ENCODE measurements at regions not wholly inside any gene's neighbourhood (a gene's known extent, or its start where the extent isn't known, plus 50 kb on each side); places are given as distances from the start of the nearest gene placed in this dataset.

- Histone ChIP-seq H3K27ac (ENCODE audit: insufficient read depth, low read depth, low read length, poor library complexity, severe bottlenecking) (no peak overlapping the region), H3K27me3 (ENCODE audit: control insufficient read depth, insufficient read depth, low read length, poor library complexity, severe bottlenecking) (no peaks in the 10 kb centered on the region)
- WGBS, 2 experiments, result 100% methylated on average over 1 of the region's 1 CpG; no CpG with 5 or more reads in 1 of the 2 experiments
Observed at GRCh38 chr13:87453244-87453643, 217.9 kb upstream of the SLITRK5 start.

GRCh38 chr13:87459419-87459818, 211.8 kb upstream of the SLITRK5 start:
- H3K27ac ChIP-seq (ENCODE audit: insufficient read depth, low read depth, low read length, poor library complexity, severe bottlenecking), result no peak overlapping the region
- no peaks in the 10 kb centered on the region for H3K4me1 ChIP-seq (ENCODE audit: control insufficient read depth, insufficient read depth, low read length)
- WGBS, 2 experiments, result 75 to 83% methylated on average over 1 of the region's 1 CpG
- H3K4me3 ChIP-seq (ENCODE audit: insufficient read depth, low read depth, low read length), result no peak overlapping the region
- no peaks in the 10 kb centered on the region for H3K27me3 ChIP-seq (ENCODE audit: control insufficient read depth, insufficient read depth, low read length, poor library complexity, severe bottlenecking)
- no peaks in the 10 kb centered on the region for H3K36me3 ChIP-seq (ENCODE audit: control insufficient read depth, insufficient read depth, low read length)
- H3K9me3 ChIP-seq (ENCODE audit: control insufficient read depth, low read length), result no peaks in the 10 kb centered on the region

More at GRCh38 chr13:87453244-87453643, 217.9 kb upstream of the SLITRK5 start:
- Histone ChIP-seq H3K4me3 (ENCODE audit: insufficient read depth, low read depth, low read length) (no peak overlapping the region), H3K36me3 (ENCODE audit: control insufficient read depth, insufficient read depth, low read length) (no peaks in the 10 kb centered on the region), H3K9me3 (ENCODE audit: control insufficient read depth, low read length) (no peaks in the 10 kb centered on the region), H3K4me1 (ENCODE audit: control insufficient read depth, insufficient read depth, low read length) (no peaks in the 10 kb centered on the region)

GRCh38 chr13:87497426-87497825, 173.7 kb upstream of the SLITRK5 start:
- H3K4me1 ChIP-seq (ENCODE audit: control insufficient read depth, insufficient read depth, low read length), result no peaks in the 10 kb centered on the region
- H3K36me3 ChIP-seq (ENCODE audit: control insufficient read depth, insufficient read depth, low read length), result no peaks in the 10 kb centered on the region
- 81 to 90% methylated on average over 2 of the region's 2 CpGs for WGBS, 2 experiments
- no peaks in the 10 kb centered on the region for H3K27me3 ChIP-seq (ENCODE audit: control insufficient read depth, insufficient read depth, low read length, poor library complexity, severe bottlenecking)
- H3K4me3 ChIP-seq (ENCODE audit: insufficient read depth, low read depth, low read length), result no peak overlapping the region
- no peak overlapping the region for H3K27ac ChIP-seq (ENCODE audit: insufficient read depth, low read depth, low read length, poor library complexity, severe bottlenecking)
- H3K9me3 ChIP-seq (ENCODE audit: control insufficient read depth, low read length), result no peaks in the 10 kb centered on the region

GRCh38 chr13:87498681-87499080, 172.5 kb upstream of the SLITRK5 start:
- Histone ChIP-seq H3K36me3 (ENCODE audit: control insufficient read depth, insufficient read depth, low read length) (no peaks in the 10 kb centered on the region), H3K27ac (ENCODE audit: insufficient read depth, low read depth, low read length, poor library complexity, severe bottlenecking) (no peak overlapping the region), H3K4me3 (ENCODE audit: insufficient read depth, low read depth, low read length) (no peak overlapping the region), H3K4me1 (ENCODE audit: control insufficient read depth, insufficient read depth, low read length) (no peaks in the 10 kb centered on the region), H3K9me3 (ENCODE audit: control insufficient read depth, low read length) (no peaks in the 10 kb centered on the region), H3K27me3 (ENCODE audit: control insufficient read depth, insufficient read depth, low read length, poor library complexity, severe bottlenecking) (no peaks in the 10 kb centered on the region)
- 43 to 58% methylated on average over 1 of the region's 2 CpGs for WGBS, 2 experiments

GRCh38 chr13:87524775-87525174, 146.4 kb upstream of the SLITRK5 start:
- Histone ChIP-seq H3K9me3 (ENCODE audit: control insufficient read depth, low read length) (no peaks in the 10 kb centered on the region), H3K27me3 (ENCODE audit: control insufficient read depth, insufficient read depth, low read length, poor library complexity, severe bottlenecking) (no peaks in the 10 kb centered on the region), H3K4me3 (ENCODE audit: insufficient read depth, low read depth, low read length) (no peak overlapping the region), H3K36me3 (ENCODE audit: control insufficient read depth, insufficient read depth, low read length) (no peaks in the 10 kb centered on the region), H3K27ac (ENCODE audit: insufficient read depth, low read depth, low read length, poor library complexity, severe bottlenecking) (no peak overlapping the region), H3K4me1 (ENCODE audit: control insufficient read depth, insufficient read depth, low read length) (no peaks in the 10 kb centered on the region)
- 93 to 100% methylated on average over 1 to 3 of the region's 3 CpGs for WGBS, 2 experiments

DNA sequence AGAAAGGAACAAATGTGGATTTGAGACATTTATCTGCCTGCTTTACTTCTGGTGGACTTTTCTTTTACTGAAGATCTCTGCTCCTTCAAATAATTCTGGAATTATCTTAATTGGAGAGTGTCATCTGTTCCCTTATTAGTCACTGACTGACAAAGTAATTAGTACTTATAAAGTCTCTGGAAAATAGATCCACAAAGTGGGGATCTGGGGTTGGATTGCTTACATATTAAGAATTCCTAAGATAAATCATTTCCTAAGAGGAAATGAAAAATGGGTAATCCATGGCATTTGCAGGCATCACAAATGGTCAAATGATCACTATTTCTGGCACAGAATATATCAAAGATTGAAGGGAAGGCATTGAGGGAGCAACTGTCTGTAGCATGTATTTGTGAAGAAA, 137.4 kb upstream of the SLITRK5 start:
- no peaks in the 10 kb centered on the region for H3K9me3 ChIP-seq (ENCODE audit: control insufficient read depth, low read length)
- H3K27me3 ChIP-seq (ENCODE audit: control insufficient read depth, insufficient read depth, low read length, poor library complexity, severe bottlenecking), result no peaks in the 10 kb centered on the region
- no peak overlapping the region for H3K4me3 ChIP-seq (ENCODE audit: insufficient read depth, low read depth, low read length)
- no peak overlapping the region for H3K27ac ChIP-seq (ENCODE audit: insufficient read depth, low read depth, low read length, poor library complexity, severe bottlenecking)
- no peaks in the 10 kb centered on the region for H3K36me3 ChIP-seq (ENCODE audit: control insufficient read depth, insufficient read depth, low read length)
- no peaks in the 10 kb centered on the region for H3K4me1 ChIP-seq (ENCODE audit: control insufficient read depth, insufficient read depth, low read length)

DNA sequence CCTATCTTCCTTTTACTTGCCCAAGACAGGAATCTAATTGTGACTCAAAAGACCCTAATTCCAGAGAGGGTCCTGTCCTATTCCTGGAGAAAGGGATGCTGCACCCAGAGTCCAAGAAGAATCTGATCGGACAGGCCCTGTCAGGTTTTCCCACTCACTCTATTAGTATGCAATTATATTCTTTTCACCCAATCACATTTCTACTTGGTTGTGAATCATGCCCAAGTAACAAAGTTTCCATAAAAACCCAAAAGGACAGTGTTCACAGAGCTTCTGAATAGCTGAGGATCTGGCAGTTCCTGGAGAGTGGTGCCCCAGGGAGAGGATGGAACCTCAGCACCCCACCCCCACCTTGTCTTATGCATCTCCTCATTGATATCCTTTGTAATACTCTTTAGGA, 135.3 kb upstream of the SLITRK5 start:
- H3K27me3 ChIP-seq (ENCODE audit: control insufficient read depth, insufficient read depth, low read length, poor library complexity, severe bottlenecking), result no peaks in the 10 kb centered on the region
- H3K36me3 ChIP-seq (ENCODE audit: control insufficient read depth, insufficient read depth, low read length), result no peaks in the 10 kb centered on the region
- H3K4me3 ChIP-seq (ENCODE audit: insufficient read depth, low read depth, low read length), result no peak overlapping the region
- 92 to 94% methylated on average over 1 of the region's 1 CpG for WGBS, 2 experiments
- no peaks in the 10 kb centered on the region for H3K9me3 ChIP-seq (ENCODE audit: control insufficient read depth, low read length)
- no peaks in the 10 kb centered on the region for H3K4me1 ChIP-seq (ENCODE audit: control insufficient read depth, insufficient read depth, low read length)
- H3K27ac ChIP-seq (ENCODE audit: insufficient read depth, low read depth, low read length, poor library complexity, severe bottlenecking), result no peak overlapping the region

DNA sequence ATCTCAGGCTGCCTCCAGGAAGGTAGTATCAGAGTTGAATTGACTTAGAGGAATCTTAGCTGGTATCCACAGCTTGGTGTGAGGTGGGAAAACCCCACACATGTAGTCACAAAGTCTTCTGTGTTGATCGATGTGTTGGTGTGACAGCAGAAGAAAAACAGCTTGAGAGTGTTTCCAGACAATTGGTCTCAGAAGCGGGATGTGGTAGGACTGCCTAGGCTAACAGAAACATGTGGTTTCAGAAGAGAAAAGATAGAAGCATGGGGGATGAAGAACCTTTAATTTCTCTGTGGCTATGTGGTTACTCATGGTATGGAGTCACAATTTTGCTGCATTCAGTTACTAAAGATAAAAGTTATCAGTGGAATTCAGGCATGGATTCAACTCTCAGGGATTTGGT, 134.7 kb upstream of the SLITRK5 start:
- no peaks in the 10 kb centered on the region for H3K27me3 ChIP-seq (ENCODE audit: control insufficient read depth, insufficient read depth, low read length, poor library complexity, severe bottlenecking)
- no peak overlapping the region for H3K4me3 ChIP-seq (ENCODE audit: insufficient read depth, low read depth, low read length)
- no peak overlapping the region for H3K27ac ChIP-seq (ENCODE audit: insufficient read depth, low read depth, low read length, poor library complexity, severe bottlenecking)
- no peaks in the 10 kb centered on the region for H3K4me1 ChIP-seq (ENCODE audit: control insufficient read depth, insufficient read depth, low read length)
- no peaks in the 10 kb centered on the region for H3K36me3 ChIP-seq (ENCODE audit: control insufficient read depth, insufficient read depth, low read length)
- 95% methylated on average over 2 of the region's 2 CpGs for WGBS, 2 experiments
- no peaks in the 10 kb centered on the region for H3K9me3 ChIP-seq (ENCODE audit: control insufficient read depth, low read length)

DNA sequence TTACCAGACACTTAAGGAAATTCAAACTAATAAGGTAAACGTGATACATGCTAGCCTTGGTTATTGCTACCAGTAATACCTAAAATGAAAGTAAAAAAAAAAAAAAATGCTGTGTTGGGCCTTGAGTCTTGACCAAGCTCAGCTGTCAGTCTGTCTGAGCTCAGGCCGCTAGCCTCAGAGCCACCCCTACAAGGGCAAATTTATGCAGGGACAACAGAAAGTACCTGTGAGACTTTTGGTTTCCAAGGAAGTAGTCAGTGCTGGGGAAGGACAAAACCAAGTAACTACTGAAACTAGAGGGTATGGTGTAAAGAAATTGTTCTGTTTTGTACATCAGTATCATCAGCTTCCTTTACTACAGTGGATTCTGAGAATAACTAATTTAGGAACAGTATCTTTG, 134.3 kb upstream of the SLITRK5 start:
- Histone ChIP-seq H3K27ac (ENCODE audit: insufficient read depth, low read depth, low read length, poor library complexity, severe bottlenecking) (no peak overlapping the region), H3K36me3 (ENCODE audit: control insufficient read depth, insufficient read depth, low read length) (no peaks in the 10 kb centered on the region), H3K4me3 (ENCODE audit: insufficient read depth, low read depth, low read length) (no peak overlapping the region), H3K4me1 (ENCODE audit: control insufficient read depth, insufficient read depth, low read length) (no peaks in the 10 kb centered on the region), H3K9me3 (ENCODE audit: control insufficient read depth, low read length) (no peaks in the 10 kb centered on the region), H3K27me3 (ENCODE audit: control insufficient read depth, insufficient read depth, low read length, poor library complexity, severe bottlenecking) (no peaks in the 10 kb centered on the region)
- WGBS, 2 experiments, result 95 to 97% methylated on average over 2 of the region's 2 CpGs

- Histone ChIP-seq H3K4me1 (ENCODE audit: control insufficient read depth, insufficient read depth, low read length) (no peaks in the 10 kb centered on the region), H3K36me3 (ENCODE audit: control insufficient read depth, insufficient read depth, low read length) (no peaks in the 10 kb centered on the region), H3K27me3 (ENCODE audit: control insufficient read depth, insufficient read depth, low read length, poor library complexity, severe bottlenecking) (no peaks in the 10 kb centered on the region), H3K27ac (ENCODE audit: insufficient read depth, low read depth, low read length, poor library complexity, severe bottlenecking) (no peak overlapping the region), H3K9me3 (ENCODE audit: control insufficient read depth, low read length) (no peaks in the 10 kb centered on the region), H3K4me3 (ENCODE audit: insufficient read depth, low read depth, low read length) (no peak overlapping the region)
- 92 to 96% methylated on average over 3 of the region's 3 CpGs for WGBS, 2 experiments
Observed at GRCh38 chr13:87537951-87538350, 133.2 kb upstream of the SLITRK5 start.

DNA sequence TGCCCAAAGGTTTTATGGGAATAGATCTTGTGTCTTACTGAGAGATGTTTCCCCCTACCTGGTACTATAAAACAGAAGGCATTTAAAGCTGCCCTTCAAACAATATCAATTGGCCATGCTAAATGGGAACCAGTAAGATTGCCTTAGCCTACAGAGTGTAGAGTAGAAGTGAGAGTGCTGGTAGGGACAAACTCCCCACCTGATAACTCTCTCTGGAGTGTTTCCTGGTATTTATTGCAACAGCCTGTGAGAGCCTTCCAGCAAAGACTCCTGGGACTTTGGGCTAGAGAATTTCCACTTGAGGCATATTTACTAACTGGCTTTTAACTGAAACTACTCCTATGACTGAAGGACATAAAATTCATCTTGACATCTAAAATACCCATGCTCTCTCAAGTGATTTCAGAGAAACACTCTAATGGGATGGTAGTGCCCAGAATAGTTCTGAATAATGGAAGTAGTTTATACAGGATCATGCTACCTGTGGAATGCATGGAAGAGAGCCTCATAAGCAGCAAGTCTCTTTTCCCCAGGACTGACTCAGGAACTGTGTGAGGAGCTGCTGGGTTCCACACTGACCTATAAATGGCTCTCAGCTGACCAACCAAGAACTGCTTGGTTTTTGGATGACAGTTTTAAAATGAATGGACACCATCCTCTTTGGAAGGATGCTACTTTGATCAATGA, 132.7 kb upstream of the SLITRK5 start:
- Histone ChIP-seq H3K27ac (ENCODE audit: insufficient read depth, low read depth, low read length, poor library complexity, severe bottlenecking) (no peak overlapping the region), H3K36me3 (ENCODE audit: control insufficient read depth, insufficient read depth, low read length) (no peaks in the 10 kb centered on the region), H3K27me3 (ENCODE audit: control insufficient read depth, insufficient read depth, low read length, poor library complexity, severe bottlenecking) (no peaks in the 10 kb centered on the region)

More for the DNA sequence above, 132.7 kb upstream of the SLITRK5 start:
- Histone ChIP-seq H3K4me3 (ENCODE audit: insufficient read depth, low read depth, low read length) (no peak overlapping the region), H3K4me1 (ENCODE audit: control insufficient read depth, insufficient read depth, low read length) (no peaks in the 10 kb centered on the region), H3K9me3 (ENCODE audit: control insufficient read depth, low read length) (no peaks in the 10 kb centered on the region)

All from ectodermal cell (in vitro differentiated cells).